ENCODE measurements at regions not wholly inside any gene's neighbourhood (a gene's known extent, or its start where the extent isn't known, plus 50 kb on each side); places are given as distances from the start of the nearest gene placed in this dataset.
A peak's percentile ranks its signal among the peaks of the same experiment; 100 is the strongest.

- Histone ChIP-seq H3K9ac (ENCODE audit: low read length) (no peak overlapping the region), H2AFZ (ENCODE audit: low read depth, low read length) (no peak overlapping the region), H2BK120ac (ENCODE audit: low read depth, low read length) (no peak overlapping the region), H3K18ac (ENCODE audit: low read depth in 1 of 2, low read length in 2 of 2) (no peak overlapping the region), H3K4me3 (ENCODE audit: insufficient read depth in 1 of 2, low read depth in 1 of 2, low read length in 2 of 2) (no peak overlapping the region), H2BK12ac (ENCODE audit: low read length in 2 of 2) (no peak overlapping the region), H3K14ac (ENCODE audit: low read length in 2 of 2) (no peak overlapping the region), H4K8ac (ENCODE audit: low read length) (no peak overlapping the region), H3K9me3 (ENCODE audit: control insufficient read depth, low read length) (no peaks in the 10 kb centered on the region), H3K4ac (ENCODE audit: low read depth in 1 of 2, low read length in 2 of 2) (no peak overlapping the region), H3K27me3 (ENCODE audit: control insufficient read depth in 1 of 2, insufficient read depth in 1 of 2, low read length in 2 of 2) (no peaks in the 10 kb centered on the region), H2BK5ac (ENCODE audit: low read depth, low read length, poor library complexity, severe bottlenecking) (no peak overlapping the region), H3K4me1 (ENCODE audit: control insufficient read depth, insufficient read depth, low read depth, low read length) (no peaks in the 10 kb centered on the region), H3K36me3 (ENCODE audit: control insufficient read depth in 1 of 2, insufficient read depth in 2 of 2, low read depth in 1 of 2, low read length in 2 of 2) (no peaks in the 10 kb centered on the region), H2BK15ac (ENCODE audit: low read depth, poor library complexity, severe bottlenecking) (no peak overlapping the region), H3K23ac (ENCODE audit: low read length in 2 of 2) (no peak overlapping the region), H2AK5ac (ENCODE audit: low read length, severe bottlenecking) (no peak overlapping the region), H3K4me2 (ENCODE audit: low read length, poor library complexity, severe bottlenecking) (no peak overlapping the region), H4K91ac (ENCODE audit: low read length) (no peak overlapping the region), H3K79me1 (replicated peaks; ENCODE audit: low read length, poor library complexity, severe bottlenecking) (no peaks in the 10 kb centered on the region), H3K27ac (ENCODE audit: low read length, poor library complexity, severe bottlenecking) (no peak overlapping the region)
- 57% methylated on average over 1 of the region's 6 CpGs for WGBS
- no peak for DNase-seq
Observed at GRCh38 chr6:8322659-8323058, 112.7 kb downstream of the SLC35B3 start.

GRCh38 chr6:8321671-8322404, 113.5 kb downstream of the SLC35B3 start:
- Histone ChIP-seq H3K4me3 (ENCODE audit: insufficient read depth in 1 of 2, low read depth in 1 of 2, low read length in 2 of 2) (no peak overlapping the region), H4K91ac (ENCODE audit: low read length) (no peak overlapping the region), H3K23ac (ENCODE audit: low read length in 2 of 2) (no peak overlapping the region), H3K14ac (ENCODE audit: low read length in 2 of 2) (no peak overlapping the region), H2AFZ (ENCODE audit: low read depth, low read length) (no peak overlapping the region), H3K79me1 (replicated peaks; ENCODE audit: low read length, poor library complexity, severe bottlenecking) (no peaks in the 10 kb centered on the region), H2BK5ac (ENCODE audit: low read depth, low read length, poor library complexity, severe bottlenecking) (no peak overlapping the region), H2BK120ac (ENCODE audit: low read depth, low read length) (no peak overlapping the region), H3K36me3 (ENCODE audit: control insufficient read depth in 1 of 2, insufficient read depth in 2 of 2, low read depth in 1 of 2, low read length in 2 of 2) (no peaks in the 10 kb centered on the region), H3K4me1 (ENCODE audit: control insufficient read depth, insufficient read depth, low read depth, low read length) (no peaks in the 10 kb centered on the region), H3K27me3 (ENCODE audit: control insufficient read depth in 1 of 2, insufficient read depth in 1 of 2, low read length in 2 of 2) (no peaks in the 10 kb centered on the region), H4K8ac (ENCODE audit: low read length) (no peak overlapping the region), H2BK12ac (ENCODE audit: low read length in 2 of 2) (no peak overlapping the region), H3K9me3 (ENCODE audit: control insufficient read depth, low read length) (no peaks in the 10 kb centered on the region), H3K4ac (ENCODE audit: low read depth in 1 of 2, low read length in 2 of 2) (no peak overlapping the region), H3K27ac (ENCODE audit: low read length, poor library complexity, severe bottlenecking) (no peak overlapping the region), H3K18ac (ENCODE audit: low read depth in 1 of 2, low read length in 2 of 2) (no peak overlapping the region), H2AK5ac (ENCODE audit: low read length, severe bottlenecking) (no peak overlapping the region), H3K4me2 (ENCODE audit: low read length, poor library complexity, severe bottlenecking) (no peak overlapping the region), H2BK15ac (ENCODE audit: low read depth, poor library complexity, severe bottlenecking) (no peak overlapping the region), H3K9ac (ENCODE audit: low read length) (no peak overlapping the region)
- WGBS = 79% methylated on average over 3 of the region's 3 CpGs
- no peak for DNase-seq

- Histone ChIP-seq H2AFZ (ENCODE audit: low read depth, low read length) (no peak overlapping the region), H3K4me1 (ENCODE audit: control insufficient read depth, insufficient read depth, low read depth, low read length) (no peaks in the 10 kb centered on the region), H2BK5ac (ENCODE audit: low read depth, low read length, poor library complexity, severe bottlenecking) (no peak overlapping the region), H3K27me3 (ENCODE audit: control insufficient read depth in 1 of 2, insufficient read depth in 1 of 2, low read length in 2 of 2) (no peaks in the 10 kb centered on the region), H3K14ac (ENCODE audit: low read length in 2 of 2) (peak overlapping the region in 1 of 2 experiments; percentile 11), H2BK15ac (ENCODE audit: low read depth, poor library complexity, severe bottlenecking) (no peak overlapping the region), H3K9me3 (ENCODE audit: control insufficient read depth, low read length) (peaks cover 4% of the 10 kb centered on the region), H3K4ac (ENCODE audit: low read depth in 1 of 2, low read length in 2 of 2) (no peak overlapping the region), H3K79me1 (replicated peaks; ENCODE audit: low read length, poor library complexity, severe bottlenecking) (no peaks in the 10 kb centered on the region), H3K18ac (ENCODE audit: low read depth in 1 of 2, low read length in 2 of 2) (no peak overlapping the region), H3K27ac (ENCODE audit: low read length, poor library complexity, severe bottlenecking) (no peak overlapping the region), H4K8ac (ENCODE audit: low read length) (no peak overlapping the region), H3K4me3 (ENCODE audit: insufficient read depth in 1 of 2, low read depth in 1 of 2, low read length in 2 of 2) (no peak overlapping the region), H2BK12ac (ENCODE audit: low read length in 2 of 2) (no peak overlapping the region), H3K36me3 (ENCODE audit: control insufficient read depth in 1 of 2, insufficient read depth in 2 of 2, low read depth in 1 of 2, low read length in 2 of 2) (no peaks in the 10 kb centered on the region), H2AK5ac (ENCODE audit: low read length, severe bottlenecking) (no peak overlapping the region), H3K23ac (ENCODE audit: low read length in 2 of 2) (no peak overlapping the region), H3K9ac (ENCODE audit: low read length) (no peak overlapping the region), H3K4me2 (ENCODE audit: low read length, poor library complexity, severe bottlenecking) (no peak overlapping the region), H4K91ac (ENCODE audit: low read length) (no peak overlapping the region), H2BK120ac (ENCODE audit: low read depth, low read length) (no peak overlapping the region)
- DNase-seq = no peak
- 84% methylated on average over 5 of the region's 5 CpGs for WGBS
Observed at GRCh38 chr6:8315154-8315553, 120.2 kb downstream of the SLC35B3 start.

GRCh38 chr6:8301502-8301901, 133.8 kb downstream of the SLC35B3 start:
- 71% methylated on average over 2 of the region's 2 CpGs for WGBS
- H2BK12ac ChIP-seq (ENCODE audit: low read length in 2 of 2) = no peak overlapping the region

More at GRCh38 chr6:8301502-8301901, 133.8 kb downstream of the SLC35B3 start:
- H4K91ac ChIP-seq (ENCODE audit: low read length) = no peak overlapping the region
- H3K14ac ChIP-seq (ENCODE audit: low read length in 2 of 2) = no peak overlapping the region
- H3K4me3 ChIP-seq (ENCODE audit: insufficient read depth in 1 of 2, low read depth in 1 of 2, low read length in 2 of 2) = no peak overlapping the region
- no peak overlapping the region for H2BK5ac ChIP-seq (ENCODE audit: low read depth, low read length, poor library complexity, severe bottlenecking)
- H2BK120ac ChIP-seq (ENCODE audit: low read depth, low read length) = no peak overlapping the region
- H2AFZ ChIP-seq (ENCODE audit: low read depth, low read length) = no peak overlapping the region
- H2BK15ac ChIP-seq (ENCODE audit: low read depth, poor library complexity, severe bottlenecking) = no peak overlapping the region
- no peak overlapping the region for H3K23ac ChIP-seq (ENCODE audit: low read length in 2 of 2)
- no peaks in the 10 kb centered on the region for H3K4me1 ChIP-seq (ENCODE audit: control insufficient read depth, insufficient read depth, low read depth, low read length)
- no peak overlapping the region for H4K8ac ChIP-seq (ENCODE audit: low read length)
- no peak overlapping the region for H3K9ac ChIP-seq (ENCODE audit: low read length)
- no peak overlapping the region for H3K18ac ChIP-seq (ENCODE audit: low read depth in 1 of 2, low read length in 2 of 2)
- H3K79me1 ChIP-seq (replicated peaks; ENCODE audit: low read length, poor library complexity, severe bottlenecking) = no peaks in the 10 kb centered on the region
- H3K4me2 ChIP-seq (ENCODE audit: low read length, poor library complexity, severe bottlenecking) = no peak overlapping the region
- no peak overlapping the region for H3K4ac ChIP-seq (ENCODE audit: low read depth in 1 of 2, low read length in 2 of 2)
- no peak overlapping the region for H2AK5ac ChIP-seq (ENCODE audit: low read length, severe bottlenecking)
- H3K27ac ChIP-seq (ENCODE audit: low read length, poor library complexity, severe bottlenecking) = no peak overlapping the region
- H3K9me3 ChIP-seq (ENCODE audit: control insufficient read depth, low read length) = peaks cover 9% of the 10 kb centered on the region
- no peaks in the 10 kb centered on the region for H3K27me3 ChIP-seq (ENCODE audit: control insufficient read depth in 1 of 2, insufficient read depth in 1 of 2, low read length in 2 of 2)
- no peaks in the 10 kb centered on the region for H3K36me3 ChIP-seq (ENCODE audit: control insufficient read depth in 1 of 2, insufficient read depth in 2 of 2, low read depth in 1 of 2, low read length in 2 of 2)
- no peak for DNase-seq

Measured in mesenchymal stem cell (in vitro differentiated cells and primary cell).